Astrocyte of the hippocampus (primary cell): ENCODE measurements at regions not wholly inside any gene's neighbourhood (a gene's known extent, or its start where the extent isn't known, plus 50 kb on each side); places are given as distances from the start of the nearest gene placed in this dataset.
A peak's percentile ranks its signal among the peaks of the same experiment; 100 is the strongest.

Experiments
- DNase-seq: peaks from one replicate; pipeline ENCODE4 v3.0.0; 2011; ENCODE audit warnings: low read depth, low spot score

DNA sequence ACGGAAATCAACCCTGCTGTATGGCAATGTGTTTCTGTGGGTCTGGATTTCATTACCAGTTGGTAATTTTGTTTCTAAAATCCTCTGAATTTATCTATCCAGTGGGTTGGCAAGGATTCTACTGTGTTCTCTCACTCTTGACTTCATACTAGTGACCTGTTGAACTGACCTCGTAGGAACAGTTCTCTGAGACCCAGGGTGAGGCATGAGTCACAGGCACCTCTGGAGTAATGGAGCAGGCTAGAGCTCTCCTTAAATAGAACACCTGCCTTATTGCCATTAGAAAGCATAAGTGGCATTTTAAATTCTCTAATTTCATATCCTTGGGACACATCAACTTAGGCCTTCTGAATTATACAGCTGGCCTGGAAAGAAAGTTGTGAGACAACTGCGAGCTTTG lies 258.3 kb upstream of the NAV3 start:
- no peak for DNase-seq

- DNase-seq: no peak
Measured at GRCh38 chr12:77571768-77572167, 258.9 kb upstream of the NAV3 start.

DNA sequence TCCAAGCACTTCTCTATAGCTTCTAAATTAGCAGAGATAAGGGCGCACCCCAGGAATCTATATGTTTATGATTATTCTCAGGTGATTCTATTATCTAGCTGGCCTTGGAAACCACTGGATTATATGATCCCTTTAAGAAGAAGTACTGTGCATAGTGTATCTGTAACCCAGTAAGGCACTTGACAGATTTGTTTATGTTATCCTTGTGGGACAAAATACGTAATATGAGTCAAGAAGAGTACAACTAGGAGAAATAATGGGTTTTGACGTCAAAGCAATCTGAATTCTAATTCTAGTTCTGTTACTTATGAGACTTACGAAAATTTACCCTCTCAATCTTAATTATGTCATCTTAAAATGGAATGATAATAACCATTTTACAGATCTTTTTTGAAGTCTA lies 259.6 kb upstream of the NAV3 start:
- no peak for DNase-seq

DNA sequence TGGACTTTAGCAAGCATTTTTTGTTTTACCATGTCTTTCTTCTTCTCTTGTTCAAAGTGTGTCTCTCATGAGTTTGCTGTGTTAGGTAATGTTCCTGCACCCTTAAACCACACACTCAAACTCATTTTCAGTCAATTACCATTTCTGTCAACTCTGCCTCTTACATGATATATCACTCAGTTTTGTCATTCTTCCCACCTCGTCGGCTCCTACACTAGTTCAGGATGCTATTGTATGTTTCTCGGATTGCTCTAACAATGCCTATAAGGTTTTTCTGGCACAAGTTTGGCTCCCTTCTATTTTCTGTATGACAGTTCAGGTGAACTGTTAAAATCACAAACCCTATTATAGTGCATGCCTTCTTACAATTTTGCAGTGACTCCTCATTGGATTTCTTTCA lies 260.8 kb upstream of the NAV3 start:
- DNase-seq: no peak

DNA sequence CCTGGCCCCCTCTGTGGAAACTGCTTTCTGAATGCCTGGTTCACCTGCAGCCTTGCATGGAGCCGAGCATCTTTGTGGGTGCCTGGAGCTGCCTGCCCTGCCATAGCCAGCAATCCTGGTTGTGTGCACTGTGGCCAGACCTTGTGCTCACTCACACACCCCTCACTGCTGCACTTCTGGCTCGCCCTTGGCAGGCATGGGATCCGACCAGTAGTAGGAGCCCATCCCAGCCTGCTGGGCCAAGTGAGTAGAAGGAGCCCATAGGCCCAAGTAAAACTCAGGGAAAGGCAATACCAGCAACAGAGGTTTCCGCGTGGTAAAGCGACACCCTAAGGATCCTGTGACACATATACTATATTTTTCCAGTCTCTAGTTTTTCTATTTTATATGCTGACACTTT lies 270.0 kb upstream of the NAV3 start:
- no peak for DNase-seq

- no peak for DNase-seq
Measured at GRCh38 chr12:77559400-77560074, 271.2 kb upstream of the NAV3 start.

DNA sequence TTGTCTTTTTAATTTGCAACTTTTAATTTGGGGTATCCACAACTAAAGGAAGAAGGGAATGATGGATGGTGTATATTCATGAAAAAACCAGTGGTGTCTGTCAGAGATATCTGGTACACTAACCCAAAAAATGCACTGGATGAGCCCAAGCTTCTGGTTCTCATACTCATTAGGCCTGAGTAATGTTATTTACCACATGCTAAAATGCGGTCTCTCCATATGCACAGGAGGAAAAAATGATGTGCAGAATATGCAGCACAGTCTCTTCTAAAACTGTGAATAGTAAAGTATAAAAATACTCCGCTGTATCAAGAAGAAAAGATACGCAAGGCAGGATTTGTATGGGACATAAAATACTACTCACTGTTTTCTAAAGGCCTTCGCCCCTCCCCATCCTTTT lies 275.6 kb upstream of the NAV3 start:
- no peak for DNase-seq

- DNase-seq: no peak
Measured at GRCh38 chr12:77553976-77554619, 276.6 kb upstream of the NAV3 start.

GRCh38 chr12:77549383-77550128 lies 281.1 kb upstream of the NAV3 start:
- DNase-seq: no peak

- DNase-seq: no peak
Measured at GRCh38 chr12:77548797-77549196, 281.9 kb upstream of the NAV3 start.

DNA sequence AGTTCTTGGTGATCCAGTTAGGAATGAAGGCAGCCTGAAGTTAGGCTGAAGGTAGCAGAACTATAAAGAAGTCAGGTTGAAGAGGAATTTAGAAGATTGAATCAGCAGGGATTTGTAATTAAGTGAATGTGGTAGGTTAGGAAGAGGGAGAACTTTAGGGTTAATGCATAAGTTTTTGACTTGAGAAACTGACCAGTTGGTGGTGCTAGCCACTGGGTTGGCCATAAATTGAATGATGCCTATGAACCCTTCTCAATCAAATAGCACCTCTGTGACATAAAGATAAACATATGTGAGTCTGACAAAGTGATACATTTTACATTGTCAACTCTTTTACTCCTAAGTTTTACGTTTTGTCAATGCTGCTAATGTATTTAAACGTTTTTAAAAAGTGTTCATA lies 290.6 kb upstream of the NAV3 start:
- DNase-seq: no peak

DNA sequence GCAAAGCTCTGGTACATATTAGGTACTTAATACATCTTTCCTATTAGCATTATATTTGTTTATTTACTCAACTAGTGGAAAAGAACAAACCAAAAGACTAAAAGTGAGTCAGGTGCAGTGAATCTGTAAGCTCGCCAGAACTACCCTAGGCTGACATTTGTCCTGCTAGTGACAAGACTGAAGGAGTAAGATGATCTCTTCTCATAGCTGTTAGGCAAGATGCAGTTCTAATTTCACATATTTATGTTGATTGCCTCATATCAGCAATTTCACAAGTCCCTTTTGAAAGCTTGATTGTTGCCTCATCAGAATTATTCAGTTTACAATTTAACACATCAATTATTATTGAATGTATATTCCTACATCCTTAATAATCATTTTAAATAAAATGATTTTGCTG lies 293.0 kb upstream of the NAV3 start:
- DNase-seq: no peak

DNA sequence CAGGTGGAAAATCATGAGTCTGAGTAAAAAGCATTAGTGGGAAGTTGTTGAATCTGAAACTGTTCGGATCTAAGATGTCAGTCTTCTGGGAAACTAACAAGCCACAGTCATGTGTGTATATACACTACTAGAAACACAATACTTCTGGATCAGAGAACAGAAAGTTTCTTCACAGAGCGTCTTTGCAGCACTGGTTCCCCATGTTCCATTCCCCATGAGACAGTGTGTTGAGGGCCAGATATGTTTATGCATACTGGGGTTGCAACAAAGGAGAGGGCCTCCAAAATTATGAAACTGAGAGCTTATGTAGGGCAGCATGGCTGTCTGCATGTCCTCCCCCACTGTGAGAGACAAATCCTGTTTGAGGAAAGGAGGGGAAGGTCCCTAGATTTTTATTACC lies 295.0 kb upstream of the NAV3 start:
- DNase-seq: no peak

DNA sequence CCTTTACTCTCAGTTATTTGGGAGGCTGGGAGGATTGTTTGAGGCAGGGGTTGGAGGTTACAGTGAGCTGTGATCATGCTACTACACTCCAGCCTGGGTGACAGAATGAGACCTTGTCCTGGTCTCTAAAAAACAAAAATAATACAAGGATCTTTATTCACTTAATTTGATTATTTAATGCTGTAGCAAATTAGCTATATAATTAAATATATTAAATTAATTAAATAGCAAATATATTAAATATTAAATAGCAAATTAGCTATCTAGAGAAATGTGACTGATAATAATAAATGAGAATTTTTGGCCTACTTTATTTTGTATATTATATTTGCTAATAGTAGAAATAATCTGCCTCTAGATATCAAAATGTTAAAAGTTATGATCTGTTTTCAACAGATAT lies 298.8 kb upstream of the NAV3 start:
- DNase-seq: no peak

GRCh38 chr12:77522247-77522646 lies 308.4 kb upstream of the NAV3 start:
- no peak for DNase-seq

- DNase-seq: peak; percentile 21
Measured at GRCh38 chr12:77521508-77522115, 309.1 kb upstream of the NAV3 start.

GRCh38 chr12:77514511-77514910 lies 316.2 kb upstream of the NAV3 start:
- no peak for DNase-seq

DNA sequence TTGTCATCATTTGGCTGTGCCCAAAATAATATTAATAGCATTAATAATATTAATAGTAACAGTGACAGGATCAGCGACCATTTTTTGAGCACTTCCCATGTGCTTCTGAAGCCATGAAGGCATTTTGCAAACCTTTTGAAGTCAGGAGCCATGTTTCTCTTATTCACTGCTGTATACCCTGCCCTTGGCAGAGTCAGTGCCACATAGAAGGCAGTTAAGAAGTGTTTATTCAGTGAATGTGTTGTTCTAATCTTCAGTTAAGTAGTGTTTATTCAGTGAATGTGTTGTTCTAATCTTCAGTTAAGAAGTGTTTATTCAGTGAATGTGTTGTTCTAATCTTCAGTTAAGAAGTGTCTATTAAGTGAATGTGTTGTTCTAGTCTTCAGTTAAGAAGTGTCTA lies 319.7 kb upstream of the NAV3 start:
- no peak for DNase-seq

GRCh38 chr12:77504466-77504865 lies 326.2 kb upstream of the NAV3 start:
- DNase-seq: no peak

- DNase-seq: no peak
Measured at GRCh38 chr12:77500089-77500488, 330.6 kb upstream of the NAV3 start.

GRCh38 chr12:77497647-77498046 lies 333.0 kb upstream of the NAV3 start:
- DNase-seq: no peak

DNA sequence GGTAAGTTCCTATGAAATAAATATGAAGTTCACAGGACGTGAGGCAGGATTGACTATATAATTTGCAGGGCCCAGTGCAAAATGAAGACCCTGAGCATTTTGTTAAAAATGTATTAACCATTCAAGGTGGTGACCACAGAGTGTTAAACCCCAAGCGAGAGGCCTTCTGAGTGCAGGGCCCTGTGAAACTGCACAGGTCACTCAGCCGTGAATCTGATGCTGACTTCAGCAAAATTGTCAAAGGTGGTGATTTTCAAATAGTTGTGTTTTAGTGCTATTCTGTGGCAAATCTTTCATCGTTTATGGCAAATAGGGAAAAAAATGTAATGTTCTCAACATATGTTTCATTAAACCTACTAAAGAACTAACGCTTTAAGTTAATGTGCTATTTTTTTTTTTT lies 334.0 kb upstream of the NAV3 start:
- no peak for DNase-seq

GRCh38 chr12:77494296-77494695 lies 336.4 kb upstream of the NAV3 start:
- peak; percentile 6 for DNase-seq
